HG02973 (cell line): ENCODE measurements at regions not wholly inside any gene's neighbourhood (a gene's known extent, or its start where the extent isn't known, plus 50 kb on each side); places are given as distances from the start of the nearest gene placed in this dataset.
"Not testable (repeated sequence)": the region's sequence is repeated elsewhere in the genome, so short reads cannot be mapped to it uniquely, and the experiment has no call there.

Experiments
- ATAC-seq: cut with Tn5 transposase; IDR thresholded peaks from one replicate; pipeline ENCODE4 v1.9.1; 2021; ENCODE audit warnings: moderate library complexity; ENCODE audit not compliant: unreplicated experiment

DNA sequence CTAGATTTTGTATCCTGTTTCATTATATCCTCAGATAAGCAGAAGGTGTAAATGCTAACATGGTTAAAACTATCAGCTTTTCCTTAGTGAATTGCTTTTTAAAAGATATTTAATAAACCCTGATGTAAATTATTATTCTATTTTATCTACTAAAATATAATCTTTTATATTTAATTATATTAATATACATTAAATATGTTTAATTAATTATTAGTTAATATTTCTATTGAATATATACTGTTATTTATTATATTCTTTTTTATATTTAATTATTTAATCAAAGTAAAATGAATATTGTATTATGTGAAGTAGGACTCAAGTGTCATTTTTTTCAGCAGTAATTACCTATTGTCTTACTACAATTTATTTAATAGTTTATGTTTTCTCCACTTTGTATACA, 179.7 kb upstream of the ADGRL4 start:
- no peak for ATAC-seq

DNA sequence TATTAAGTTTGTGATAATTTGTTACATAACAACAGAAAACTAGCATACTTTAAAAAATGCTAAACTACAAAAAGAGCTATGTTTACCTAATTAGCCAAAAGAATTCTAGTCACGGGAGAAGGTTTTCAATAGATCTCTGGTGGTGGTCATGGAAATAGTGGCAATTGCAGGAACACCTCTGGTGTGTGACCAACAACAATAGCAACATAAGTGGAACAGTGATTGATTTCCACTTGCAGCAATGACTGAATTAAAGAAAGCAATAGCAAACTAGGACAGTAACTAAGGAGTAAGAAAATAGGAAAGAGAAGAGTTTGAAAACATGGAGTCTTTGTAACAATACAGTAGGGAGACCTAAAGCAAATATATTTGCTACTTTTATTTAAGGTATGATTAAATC, 171.3 kb upstream of the ADGRL4 start:
- no peak for ATAC-seq

DNA sequence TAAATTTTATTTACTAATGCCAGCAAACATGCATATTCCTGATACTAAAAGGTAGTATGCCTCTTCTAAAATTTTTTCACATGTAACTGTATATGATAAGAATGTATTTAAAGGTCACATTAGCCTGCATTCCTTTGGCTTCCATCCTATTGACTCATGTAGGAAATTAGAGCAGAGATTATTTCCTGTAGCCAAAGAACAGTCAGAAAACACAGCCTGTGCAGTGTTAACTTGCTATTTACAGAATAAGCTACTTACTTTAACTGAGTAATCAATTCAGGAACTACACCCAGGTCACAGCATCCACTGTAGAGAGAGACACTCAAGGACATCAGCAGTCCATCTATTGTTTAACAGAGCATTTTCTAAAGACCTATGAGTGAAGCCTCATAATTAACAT, 154.5 kb upstream of the ADGRL4 start:
- no peak for ATAC-seq

DNA sequence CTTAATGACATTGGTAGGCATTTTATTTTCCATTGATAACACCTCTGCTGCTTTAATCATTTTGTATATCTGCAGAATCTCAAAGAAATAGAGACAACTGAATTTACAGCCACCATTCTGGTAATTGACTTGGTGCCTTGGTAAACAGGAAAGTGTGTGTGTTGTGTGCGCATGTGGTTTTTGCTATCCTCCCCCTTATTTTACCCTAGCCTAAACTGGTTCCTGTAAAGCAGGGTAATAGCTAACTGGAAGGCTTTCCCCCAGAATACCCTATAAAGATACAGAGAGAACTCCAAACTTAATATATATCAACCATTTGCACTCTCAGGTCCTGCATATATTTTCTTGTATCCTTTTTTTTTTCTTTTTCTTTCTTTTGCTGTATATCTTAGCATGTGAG, 149.5 kb upstream of the ADGRL4 start:
- no peak for ATAC-seq

DNA sequence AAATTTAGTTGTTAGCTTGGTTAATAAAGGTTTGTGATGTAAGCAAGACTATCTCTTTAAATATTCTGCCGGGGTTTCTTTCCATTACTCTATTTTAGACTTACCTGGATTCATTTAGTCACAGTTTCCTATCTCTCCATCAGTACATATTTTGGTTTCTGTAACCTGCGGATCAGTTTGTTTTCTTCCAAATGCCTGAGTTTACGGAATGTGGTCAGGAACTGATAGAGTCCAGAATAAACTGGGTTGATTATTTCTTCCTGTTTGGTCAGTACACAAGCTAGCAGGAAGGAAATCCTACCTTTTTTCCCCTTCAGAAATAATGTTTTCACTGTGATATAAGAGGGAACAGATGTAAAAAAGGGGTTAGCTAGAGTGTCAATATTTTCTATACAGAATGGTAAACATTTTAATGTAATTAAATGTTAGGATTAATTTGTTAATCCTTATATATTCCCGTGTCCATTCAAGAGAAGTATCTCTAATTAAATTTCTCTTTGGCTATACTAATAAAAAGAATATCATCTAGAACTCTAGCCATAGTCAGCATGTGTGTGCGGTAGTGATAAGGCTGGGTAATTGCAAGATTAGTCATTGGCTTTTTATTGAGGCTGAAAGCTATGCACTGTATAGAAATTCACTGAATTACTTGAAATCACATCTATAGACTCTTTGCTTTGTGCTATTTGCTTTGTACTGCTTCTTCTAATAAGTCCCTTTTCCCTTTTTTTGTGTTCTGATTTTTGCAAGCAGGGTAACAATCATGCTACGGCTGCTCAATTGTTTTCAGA, 144.7 kb upstream of the ADGRL4 start:
- no peak for ATAC-seq

DNA sequence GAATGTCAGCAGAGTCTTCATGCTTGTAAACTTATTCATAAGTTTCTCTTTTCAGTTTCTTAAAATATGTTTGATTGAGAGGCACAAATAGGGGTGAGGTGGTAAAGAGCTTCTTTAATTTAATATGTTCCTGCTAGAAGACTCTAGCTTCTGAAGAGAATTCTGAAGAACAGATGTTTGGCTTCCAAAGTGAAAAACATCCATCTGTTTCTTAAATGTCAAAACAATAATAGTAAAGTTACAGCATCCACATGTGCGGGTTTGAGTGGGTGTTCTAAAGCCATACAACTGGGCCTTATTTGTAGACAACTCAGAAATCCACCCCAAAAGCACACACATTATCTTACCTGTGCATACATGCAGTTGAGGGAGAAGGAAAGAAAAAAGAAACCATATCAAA, 144.0 kb upstream of the ADGRL4 start:
- ATAC-seq: no peak

DNA sequence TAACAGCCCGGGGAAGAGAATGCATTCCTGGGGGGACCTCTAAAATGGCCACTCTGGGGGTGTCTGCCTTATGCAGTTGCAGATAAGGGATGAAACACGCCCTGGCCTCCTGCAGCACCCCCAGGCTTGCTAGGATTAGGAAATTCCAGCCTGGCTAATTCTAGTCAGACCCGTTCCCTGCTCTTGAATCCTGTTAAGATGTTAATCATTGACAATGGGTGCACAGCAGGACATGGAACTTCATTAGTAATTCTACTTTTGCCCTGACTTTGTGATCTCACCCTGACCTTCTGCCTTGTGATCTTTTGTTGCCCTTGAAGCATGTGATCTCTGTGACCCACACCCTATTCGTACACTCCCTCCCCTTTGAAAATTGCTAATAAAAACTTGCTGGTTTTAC, 131.7 kb upstream of the ADGRL4 start:
- not testable (repeated sequence) for ATAC-seq

DNA sequence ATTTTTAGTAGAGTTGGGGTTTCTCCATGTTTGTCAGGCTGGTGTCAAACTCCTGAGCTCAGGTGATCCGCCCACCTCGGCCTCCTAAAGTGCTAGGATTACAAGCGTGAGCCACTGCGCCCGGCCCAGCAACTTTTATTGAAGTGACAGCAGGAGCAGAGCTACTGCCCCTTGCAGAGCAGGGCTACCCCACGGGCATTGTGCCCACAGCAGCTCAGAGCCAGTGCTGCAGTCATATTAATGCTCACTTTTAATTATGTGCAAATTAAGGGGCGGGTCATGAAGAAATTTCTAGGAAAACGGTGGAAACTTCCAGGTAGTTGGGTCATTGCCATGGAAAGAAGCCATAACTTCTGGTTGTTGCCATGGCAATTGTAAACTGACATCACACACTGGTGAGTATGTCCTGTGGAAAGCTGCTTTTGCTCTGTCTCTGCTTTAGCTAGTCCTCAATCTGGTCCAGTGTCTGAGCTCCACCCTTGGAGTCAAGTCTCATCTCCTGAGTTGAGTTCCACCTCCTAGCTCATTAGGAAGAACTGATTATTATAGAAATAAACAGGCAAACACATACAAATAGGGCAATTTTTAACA, 127.3 kb upstream of the ADGRL4 start:
- ATAC-seq: no peak

DNA sequence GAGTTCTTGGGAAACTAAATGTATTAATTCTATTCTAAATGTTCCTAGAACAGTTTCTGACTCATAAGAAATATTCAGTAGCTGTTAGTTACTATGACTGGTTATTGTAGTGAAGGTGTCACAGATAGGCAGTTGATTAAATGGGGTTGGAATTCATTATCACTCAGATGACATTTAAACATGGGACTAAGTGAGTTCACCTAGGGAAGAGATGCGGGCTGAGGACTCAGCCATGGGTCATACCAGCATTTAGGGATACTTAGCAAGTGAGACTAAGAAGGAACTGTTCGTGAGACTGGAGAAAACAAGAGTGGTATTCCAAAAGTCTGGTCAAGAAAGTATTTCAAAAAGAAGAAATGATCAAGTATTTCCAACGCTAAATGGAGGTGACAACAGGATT, 125.1 kb upstream of the ADGRL4 start:
- no peak for ATAC-seq

DNA sequence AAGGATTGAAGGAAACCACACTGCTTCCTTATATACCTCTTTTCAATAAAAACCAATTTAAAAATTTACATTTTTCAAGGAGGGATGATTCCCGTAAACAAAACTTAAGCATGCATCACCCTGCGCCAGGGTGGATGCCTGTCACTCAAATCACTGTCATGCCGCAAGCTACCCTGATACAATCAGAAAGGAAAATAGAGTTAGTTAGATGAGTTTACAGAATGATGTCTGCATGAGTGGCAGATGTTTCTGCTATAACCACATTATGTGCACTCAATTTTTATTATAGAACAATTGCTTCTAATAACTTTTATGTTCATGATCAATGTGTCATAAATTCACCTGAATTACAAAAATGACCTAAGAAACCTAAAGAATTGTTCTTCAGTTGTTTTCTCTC, 123.4 kb upstream of the ADGRL4 start:
- no peak for ATAC-seq

DNA sequence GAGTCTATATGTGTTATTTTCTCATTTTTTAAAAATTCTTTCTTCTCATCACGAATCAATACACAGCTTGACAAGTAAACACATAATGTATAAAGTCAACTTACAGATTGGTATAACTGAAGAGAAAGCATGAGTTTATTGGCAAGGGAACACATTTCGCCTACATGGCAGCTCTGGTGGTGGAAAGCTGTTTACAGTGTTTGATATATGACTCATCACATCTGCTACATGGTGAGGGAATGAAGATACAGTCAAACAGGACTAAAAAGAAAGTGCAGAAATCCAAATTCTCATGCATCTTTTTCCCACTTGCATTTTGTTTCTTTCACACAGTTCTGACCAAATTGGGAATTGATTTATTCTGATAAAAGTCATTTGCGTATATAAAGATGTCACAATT, 122.2 kb upstream of the ADGRL4 start:
- no peak for ATAC-seq

DNA sequence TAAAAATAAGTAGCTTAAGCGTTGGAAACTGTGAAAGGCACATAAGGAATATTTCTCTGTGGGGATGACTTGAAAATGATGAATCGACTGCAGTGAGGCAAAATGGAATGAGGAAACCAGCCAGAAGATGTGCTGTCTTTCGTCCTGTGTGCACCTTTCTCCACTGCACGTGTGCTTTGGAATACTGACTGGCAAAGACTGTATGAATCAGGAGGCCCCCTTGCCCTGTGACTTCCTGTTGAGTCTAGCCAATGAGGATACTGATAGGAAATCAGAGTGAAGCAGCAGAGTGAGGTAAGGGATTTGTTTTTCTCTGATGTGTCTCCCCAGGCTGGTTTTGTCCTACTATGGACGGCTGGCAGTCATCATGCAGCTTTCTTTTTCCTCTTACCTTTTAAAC, 118.2 kb upstream of the ADGRL4 start:
- ATAC-seq: no peak

DNA sequence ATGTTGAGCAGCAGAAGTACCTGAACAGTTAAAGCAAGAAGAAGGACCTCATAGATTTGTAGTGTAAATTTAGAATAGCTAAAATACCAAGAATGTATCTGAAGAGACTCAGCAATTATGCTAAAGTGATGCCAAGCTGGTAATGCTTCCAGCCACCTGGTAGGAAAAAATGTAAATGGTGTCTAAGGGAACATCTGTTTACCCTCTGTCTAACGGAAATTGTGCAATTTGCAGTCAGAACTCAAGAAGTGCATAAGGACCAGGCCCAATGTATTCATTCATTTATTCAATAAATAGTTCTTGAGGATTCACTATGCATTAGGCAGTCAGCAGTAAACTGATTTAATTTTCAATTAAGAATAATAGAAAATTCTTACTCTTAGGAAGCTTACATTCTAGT, 116.0 kb upstream of the ADGRL4 start:
- no peak for ATAC-seq

DNA sequence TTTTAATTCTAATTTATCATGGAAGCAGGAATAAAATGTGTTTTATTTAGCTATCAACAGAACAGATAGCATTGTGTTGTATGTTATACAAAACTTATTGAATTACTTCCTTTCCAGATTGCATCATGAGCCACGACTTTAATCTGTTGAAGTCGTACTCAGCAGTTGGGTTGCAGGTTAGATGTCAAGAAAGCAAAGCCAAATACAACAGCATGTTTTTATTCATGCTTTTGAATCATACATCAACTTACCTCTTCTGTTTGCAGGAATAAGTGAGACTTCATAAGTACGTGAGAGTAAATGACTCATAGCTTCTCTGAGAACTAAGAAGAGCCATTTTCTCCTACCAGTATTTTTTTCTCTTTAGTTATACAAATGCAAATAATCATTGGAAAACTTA, 110.8 kb upstream of the ADGRL4 start:
- no peak for ATAC-seq

DNA sequence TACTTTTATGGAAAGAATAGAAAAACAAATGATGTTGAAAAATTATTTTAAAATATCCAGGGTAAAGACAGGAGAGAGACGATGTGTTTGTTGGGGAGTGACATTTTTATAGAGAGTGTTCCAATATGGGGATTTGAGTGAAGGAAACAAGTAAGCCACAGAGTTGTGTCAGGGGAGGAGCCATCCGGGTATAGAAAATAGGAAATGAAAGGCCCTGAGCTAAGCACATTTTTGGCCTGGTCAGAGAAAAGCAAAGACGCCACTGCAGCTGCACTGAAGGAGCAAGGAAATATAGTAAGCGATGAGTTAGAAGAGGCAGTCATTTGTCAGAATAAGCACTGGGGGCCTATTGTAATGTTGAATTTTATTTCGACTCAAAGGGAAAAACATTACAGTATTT, 107.3 kb upstream of the ADGRL4 start:
- no peak for ATAC-seq

DNA sequence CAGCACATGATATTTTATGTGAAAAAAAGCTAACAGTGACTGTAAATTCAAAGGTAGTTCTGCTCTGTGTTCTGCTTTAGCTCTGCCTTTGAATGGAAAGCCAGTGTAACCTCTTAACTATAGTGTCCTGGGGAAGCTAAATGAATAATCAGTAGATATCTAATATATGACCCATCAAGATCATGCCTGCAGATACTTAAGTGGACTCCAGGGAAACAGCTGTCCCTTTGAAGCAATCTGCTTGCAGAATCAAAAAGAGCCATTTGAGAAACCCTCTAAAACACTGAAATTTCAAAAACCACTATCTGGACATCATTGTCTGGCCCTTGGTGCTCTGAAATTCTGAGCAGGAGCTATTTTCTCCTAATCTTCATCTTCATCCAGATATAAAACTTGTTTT, 104.2 kb upstream of the ADGRL4 start:
- ATAC-seq: no peak

DNA sequence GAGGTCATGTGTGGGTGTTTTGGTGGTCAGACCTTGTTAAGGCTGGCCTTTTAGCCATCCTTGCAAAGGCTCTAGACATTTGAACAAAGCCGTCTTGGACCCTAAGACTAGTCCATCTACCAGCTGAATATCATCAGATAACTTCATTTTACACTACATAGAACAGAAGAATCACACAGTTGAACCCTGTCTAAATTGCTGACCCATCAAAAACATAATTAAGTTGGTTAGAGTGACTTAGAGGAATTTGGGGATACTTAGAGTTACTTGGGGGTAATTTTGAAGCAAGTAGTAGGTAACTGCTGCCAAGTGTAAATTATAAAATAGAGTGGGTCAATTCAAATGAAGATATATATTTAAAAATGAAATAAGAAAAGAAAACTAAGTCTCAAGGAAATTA, 102.9 kb upstream of the ADGRL4 start:
- ATAC-seq: no peak

DNA sequence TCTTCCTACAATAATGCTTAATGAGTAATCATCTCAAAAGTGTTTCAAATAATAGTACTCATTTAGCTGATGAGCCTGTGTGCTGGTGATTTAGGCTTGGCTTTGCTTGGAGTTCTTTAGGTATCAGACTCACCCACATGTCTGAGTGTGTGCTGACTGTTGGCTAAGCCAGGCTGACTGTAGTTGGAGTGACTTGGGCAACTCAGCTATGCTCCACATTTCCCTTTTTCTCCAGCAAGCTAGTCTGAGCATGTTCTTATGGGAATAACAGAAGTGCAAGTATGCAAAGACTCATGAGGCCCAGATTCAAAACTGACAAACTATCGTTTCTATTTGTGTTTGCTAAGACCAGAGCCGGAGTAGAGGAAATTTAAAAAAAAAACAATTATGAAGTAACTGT, 99.0 kb upstream of the ADGRL4 start:
- ATAC-seq: no peak

DNA sequence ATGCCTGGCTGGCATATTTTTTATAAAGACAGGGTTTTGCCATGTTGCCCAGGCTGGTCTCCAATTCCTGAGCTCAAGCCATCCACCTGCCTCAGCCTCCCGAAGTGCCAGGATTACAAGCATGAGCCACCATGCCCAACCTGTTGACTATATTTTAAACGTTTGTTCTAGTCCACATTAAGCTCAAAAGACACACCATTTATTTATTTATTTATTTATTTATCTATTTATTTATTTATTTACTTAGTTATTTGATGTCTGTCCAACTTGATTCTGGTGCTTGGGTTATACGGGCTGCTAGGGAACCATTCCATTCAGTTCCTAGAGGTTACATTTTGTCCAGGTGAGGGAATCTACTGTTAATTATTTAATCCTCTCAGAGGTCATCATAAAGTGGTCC, 98.1 kb upstream of the ADGRL4 start:
- ATAC-seq: no peak

DNA sequence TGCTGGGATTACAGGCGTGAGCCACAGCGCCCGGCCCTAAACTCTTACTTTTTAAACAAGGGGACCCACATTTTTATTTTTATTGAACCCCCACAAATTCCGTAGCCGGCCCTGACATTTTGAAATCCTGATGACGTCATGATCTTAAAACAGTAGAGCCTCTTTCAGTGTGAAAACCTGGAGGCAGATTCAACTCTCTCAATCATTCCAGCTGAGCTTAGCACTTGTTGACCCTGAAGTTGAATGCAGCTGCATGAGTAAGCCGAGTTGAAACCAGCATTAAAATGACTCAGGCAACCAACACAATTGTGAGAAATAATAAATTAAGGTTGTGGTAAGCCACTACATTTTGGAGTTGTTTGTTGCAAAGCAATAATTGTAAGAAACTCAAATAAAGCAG, 93.9 kb upstream of the ADGRL4 start:
- no peak for ATAC-seq

DNA sequence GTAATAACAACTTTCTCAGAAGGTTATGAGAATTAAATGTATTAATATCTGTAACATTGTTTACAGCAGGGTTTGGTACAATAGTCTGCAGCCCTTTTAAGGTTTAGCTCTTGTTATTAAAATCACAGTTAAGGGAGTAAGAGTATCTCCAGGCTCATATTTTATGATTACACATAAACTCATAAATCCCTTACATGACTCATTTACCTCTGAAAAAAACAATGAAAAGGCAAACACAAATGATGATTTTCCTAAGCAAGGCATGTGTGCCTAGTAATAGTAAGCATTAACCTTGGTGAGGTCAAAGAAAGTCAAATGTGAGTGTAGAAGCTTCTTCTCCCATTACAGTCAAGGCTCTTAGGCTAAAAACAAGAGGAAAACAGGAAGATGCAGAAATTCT, 84.5 kb upstream of the ADGRL4 start:
- no peak for ATAC-seq

DNA sequence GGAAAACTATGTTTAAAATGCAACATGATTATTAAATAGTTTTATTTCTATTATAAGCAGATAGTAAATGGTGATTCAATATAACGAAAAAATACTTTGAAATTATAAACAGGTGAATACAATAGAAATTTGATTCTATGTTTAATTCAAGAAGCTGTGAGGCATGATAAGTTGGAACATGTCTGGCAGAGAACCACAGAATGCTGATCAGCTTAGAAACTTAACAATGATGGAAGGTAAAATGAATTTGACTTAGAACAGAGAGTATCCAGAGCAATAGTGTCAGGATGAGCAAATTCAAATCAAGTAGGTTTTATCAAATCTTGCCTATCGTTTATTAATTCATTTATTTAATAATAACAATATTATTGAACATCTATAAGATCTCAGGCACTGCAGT, 83.4 kb upstream of the ADGRL4 start:
- no peak for ATAC-seq

DNA sequence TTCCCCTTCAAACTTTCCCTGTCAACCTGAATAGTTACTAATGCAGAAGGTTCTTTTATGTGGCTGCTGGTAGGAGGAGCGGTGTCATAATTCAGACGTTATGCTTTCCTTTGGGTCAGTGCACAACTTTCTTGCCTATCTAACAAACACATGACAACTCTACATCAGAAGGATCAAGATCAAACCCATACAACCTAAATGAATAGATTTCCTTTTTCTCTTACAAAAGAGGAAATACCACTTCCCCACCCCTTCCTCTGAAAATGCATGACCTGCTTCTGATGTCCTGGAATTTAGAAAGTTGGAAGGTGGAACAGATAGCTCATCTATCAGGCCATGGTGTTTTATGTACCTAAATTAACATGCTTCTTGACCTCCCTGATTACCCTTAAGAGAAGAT, 75.7 kb upstream of the ADGRL4 start:
- no peak for ATAC-seq
